Fibroblast of gingiva (primary cell): ENCODE measurements at regions not wholly inside any gene's neighbourhood (a gene's known extent, or its start where the extent isn't known, plus 50 kb on each side); places are given as distances from the start of the nearest gene placed in this dataset.
A peak's percentile ranks its signal among the peaks of the same experiment; 100 is the strongest.
"Not testable (repeated sequence)": the region's sequence is repeated elsewhere in the genome, so short reads cannot be mapped to it uniquely, and the experiment has no call there.

ENCODE experiments used
- DNase-seq: peaks from one replicate; pipeline ENCODE4 v3.0.0-alpha.2; 2011; ENCODE audit warnings: low read depth

GRCh38 chr16:22436823-22437652 lies 62.6 kb upstream of the CDR2 start:
- peak; percentile 57 for DNase-seq

GRCh38 chr16:22436326-22436822 lies 62.0 kb upstream of the CDR2 start:
- DNase-seq: not testable (repeated sequence)

- DNase-seq: not testable (repeated sequence)
Observed at GRCh38 chr16:22431314-22431713, 56.9 kb upstream of the CDR2 start.

- no peak for DNase-seq
Observed at GRCh38 chr16:22428654-22429053, 54.2 kb upstream of the CDR2 start.

- no peak for DNase-seq
Observed at GRCh38 chr16:22427556-22427955, 53.1 kb upstream of the CDR2 start.

GRCh38 chr16:22425847-22426246 lies 51.4 kb upstream of the CDR2 start:
- DNase-seq: no peak

- peak; percentile 86 for DNase-seq
Observed at GRCh38 chr16:22425036-22425801, 50.8 kb upstream of the CDR2 start.

GRCh38 chr16:22424161-22424937 lies 49.9 kb upstream of the CDR2 start:
- DNase-seq: peak; percentile 83
